ENCODE measurements at regions not wholly inside any gene's neighbourhood (a gene's known extent, or its start where the extent isn't known, plus 50 kb on each side); places are given as distances from the start of the nearest gene placed in this dataset.

DNA sequence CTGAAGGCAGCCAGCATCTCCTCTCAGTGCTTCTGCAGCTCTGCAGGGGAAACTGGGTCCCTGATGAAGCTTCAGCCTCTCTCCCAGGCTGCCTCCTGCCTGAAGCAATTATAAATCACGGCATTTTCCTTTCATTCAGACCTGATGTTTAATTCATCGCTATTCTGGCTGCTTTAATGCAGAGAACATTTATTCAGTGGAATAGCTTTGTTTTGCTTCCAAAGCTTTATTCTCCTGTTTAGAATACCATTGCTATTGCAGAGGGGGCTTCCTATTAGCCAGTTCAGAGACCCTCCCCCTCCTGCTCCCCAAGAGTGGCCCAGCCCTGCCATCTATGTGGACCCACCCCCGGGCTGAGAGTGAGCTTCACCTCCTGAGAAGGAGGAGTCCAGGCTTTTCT lies 255.6 kb downstream of the LRFN2 start:
- no peak for TF ChIP-seq POLR2A (IDR thresholded peaks at IDR 0.05)
- TF ChIP-seq, protein P1, sequence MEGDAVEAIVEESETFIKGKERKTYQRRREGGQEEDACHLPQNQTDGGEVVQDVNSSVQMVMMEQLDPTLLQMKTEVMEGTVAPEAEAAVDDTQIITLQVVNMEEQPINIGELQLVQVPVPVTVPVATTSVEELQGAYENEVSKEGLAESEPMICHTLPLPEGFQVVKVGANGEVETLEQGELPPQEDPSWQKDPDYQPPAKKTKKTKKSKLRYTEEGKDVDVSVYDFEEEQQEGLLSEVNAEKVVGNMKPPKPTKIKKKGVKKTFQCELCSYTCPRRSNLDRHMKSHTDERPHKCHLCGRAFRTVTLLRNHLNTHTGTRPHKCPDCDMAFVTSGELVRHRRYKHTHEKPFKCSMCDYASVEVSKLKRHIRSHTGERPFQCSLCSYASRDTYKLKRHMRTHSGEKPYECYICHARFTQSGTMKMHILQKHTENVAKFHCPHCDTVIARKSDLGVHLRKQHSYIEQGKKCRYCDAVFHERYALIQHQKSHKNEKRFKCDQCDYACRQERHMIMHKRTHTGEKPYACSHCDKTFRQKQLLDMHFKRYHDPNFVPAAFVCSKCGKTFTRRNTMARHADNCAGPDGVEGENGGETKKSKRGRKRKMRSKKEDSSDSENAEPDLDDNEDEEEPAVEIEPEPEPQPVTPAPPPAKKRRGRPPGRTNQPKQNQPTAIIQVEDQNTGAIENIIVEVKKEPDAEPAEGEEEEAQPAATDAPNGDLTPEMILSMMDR (IDR thresholded peaks at IDR 0.05) = no peak
